HepG2 (cell line): ENCODE measurements at regions not wholly inside any gene's neighbourhood (a gene's known extent, or its start where the extent isn't known, plus 50 kb on each side); places are given as distances from the start of the nearest gene placed in this dataset.

Experiments
- ATM ChIP-seq: fragments of 450-650 bp; IDR thresholded peaks from 2 replicates; pipeline ENCODE4 v1.7.1; 2017; ENCODE audit warnings: mild to moderate bottlenecking, borderline replicate concordance
- KMT2B ChIP-seq: IDR thresholded peaks from 2 replicates; pipeline ENCODE4 v1.6.1; 2016; ENCODE audit warnings: missing genetic modification reagents, missing compliant biosample characterization
- MXD1 ChIP-seq: sonication (generic); formaldehyde crosslinking; IDR thresholded peaks from 2 replicates; pipeline ENCODE4 v1.4.0; 2020; ENCODE audit warnings: mild to moderate bottlenecking, missing genetic modification reagents
- RFXAP ChIP-seq: sonication (generic); formaldehyde crosslinking; IDR thresholded peaks from 2 replicates; pipeline ENCODE4 v1.4.0; 2020; ENCODE audit warnings: missing genetic modification reagents, borderline replicate concordance
- TFAP4 ChIP-seq: sonication (generic); IDR thresholded peaks from 2 replicates; pipeline ENCODE4 v1.6.1; 2016; ENCODE audit warnings: low read depth, borderline replicate concordance
- ZBTB4 ChIP-seq: sonication (generic); formaldehyde crosslinking; IDR thresholded peaks from 2 replicates; pipeline ENCODE4 v1.4.0; 2020; ENCODE audit warnings: missing genetic modification reagents, mild to moderate bottlenecking, borderline replicate concordance
- ZFX ChIP-seq: sonication (generic); formaldehyde crosslinking; IDR thresholded peaks from 2 replicates; pipeline ENCODE4 v1.4.0; 2020; ENCODE audit warnings: mild to moderate bottlenecking, low read depth, missing genetic modification reagents, moderate library complexity
- TF ChIP-seq, protein P1 (sequence below): sonication (generic); formaldehyde crosslinking; IDR thresholded peaks from 2 replicates; pipeline ENCODE4 v1.5.0; 2020; ENCODE audit warnings: mild to moderate bottlenecking, missing genetic modification reagents, moderate library complexity

GRCh38 chr5:6868171-6868570 is 154.9 kb downstream of the TENT4A start (continued):
- TF ChIP-seq KMT2B (CRISPR knock-in tag) (no peak), RFXAP (CRISPR knock-in tag) (no peak), TFAP4 (peak; percentile 43; the same call in 1 of the 2 replicates), ATM (no peak), ZFX (CRISPR knock-in tag) (0 out of 2 replicates have a peak, but pooled peaks have one; percentile 17), MXD1 (CRISPR knock-in tag) (no peak), ZBTB4 (CRISPR knock-in tag) (no peak)
- TF ChIP-seq, protein P1, sequence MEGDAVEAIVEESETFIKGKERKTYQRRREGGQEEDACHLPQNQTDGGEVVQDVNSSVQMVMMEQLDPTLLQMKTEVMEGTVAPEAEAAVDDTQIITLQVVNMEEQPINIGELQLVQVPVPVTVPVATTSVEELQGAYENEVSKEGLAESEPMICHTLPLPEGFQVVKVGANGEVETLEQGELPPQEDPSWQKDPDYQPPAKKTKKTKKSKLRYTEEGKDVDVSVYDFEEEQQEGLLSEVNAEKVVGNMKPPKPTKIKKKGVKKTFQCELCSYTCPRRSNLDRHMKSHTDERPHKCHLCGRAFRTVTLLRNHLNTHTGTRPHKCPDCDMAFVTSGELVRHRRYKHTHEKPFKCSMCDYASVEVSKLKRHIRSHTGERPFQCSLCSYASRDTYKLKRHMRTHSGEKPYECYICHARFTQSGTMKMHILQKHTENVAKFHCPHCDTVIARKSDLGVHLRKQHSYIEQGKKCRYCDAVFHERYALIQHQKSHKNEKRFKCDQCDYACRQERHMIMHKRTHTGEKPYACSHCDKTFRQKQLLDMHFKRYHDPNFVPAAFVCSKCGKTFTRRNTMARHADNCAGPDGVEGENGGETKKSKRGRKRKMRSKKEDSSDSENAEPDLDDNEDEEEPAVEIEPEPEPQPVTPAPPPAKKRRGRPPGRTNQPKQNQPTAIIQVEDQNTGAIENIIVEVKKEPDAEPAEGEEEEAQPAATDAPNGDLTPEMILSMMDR (CRISPR knock-in tag) = peak; percentile 48; the same call in 1 of the 2 replicates
- TF ChIP-seq, all 625 proteins: peak for 7
